HG02798 (cell line): ENCODE measurements at regions not wholly inside any gene's neighbourhood (a gene's known extent, or its start where the extent isn't known, plus 50 kb on each side); places are given as distances from the start of the nearest gene placed in this dataset.

Source experiments
- ATAC-seq: cut with Tn5 transposase; IDR thresholded peaks from one replicate; pipeline ENCODE4 v1.9.1; 2021; ENCODE audit warnings: mild to moderate bottlenecking; ENCODE audit not compliant: unreplicated experiment, poor library complexity

DNA sequence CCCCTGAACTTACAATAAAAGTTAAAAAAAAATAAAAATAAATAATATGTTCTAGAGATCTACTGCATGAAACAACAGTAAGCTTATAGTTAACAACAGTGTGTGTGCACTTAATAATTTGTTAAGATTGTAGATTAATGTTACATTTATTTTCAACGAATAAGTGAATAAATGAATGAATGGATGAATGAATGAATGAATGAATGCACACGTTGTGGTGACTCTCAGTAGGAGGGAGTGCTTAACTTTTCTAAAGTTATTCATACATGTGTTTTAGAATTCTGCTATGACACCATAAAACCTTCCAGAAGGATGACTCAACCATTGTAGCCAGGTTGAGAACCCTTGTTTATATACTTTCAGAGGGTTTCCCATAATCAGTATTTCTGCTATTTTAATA is 1269.4 kb upstream of the CDH6 start:
- ATAC-seq = no peak

- no peak for ATAC-seq
Measured at GRCh38 chr5:29905626-29906353, 1287.7 kb upstream of the CDH6 start.

DNA sequence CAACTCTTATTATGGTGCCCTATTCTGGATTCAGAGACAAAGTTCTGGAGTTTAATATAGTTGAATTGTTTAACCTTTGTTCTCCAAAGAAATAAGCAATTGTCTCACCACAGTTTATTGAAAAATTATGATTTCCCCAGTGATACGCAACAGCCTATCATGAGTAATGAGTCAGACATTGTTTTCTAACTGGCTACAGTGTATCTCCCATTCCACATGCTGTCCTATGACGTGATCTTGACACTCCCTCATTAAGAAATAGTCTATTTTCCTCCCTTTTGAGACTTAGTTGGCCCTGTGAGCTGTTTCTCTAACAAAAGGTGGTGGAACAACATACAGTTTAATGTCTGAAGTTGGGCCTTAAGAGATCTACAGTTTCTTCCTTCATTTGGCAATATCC is 1290.6 kb upstream of the CDH6 start:
- ATAC-seq = no peak

- ATAC-seq = no peak
Measured at GRCh38 chr5:29899583-29899982, 1293.9 kb upstream of the CDH6 start.

- ATAC-seq = no peak
Measured at GRCh38 chr5:29897916-29898315, 1295.6 kb upstream of the CDH6 start.

DNA sequence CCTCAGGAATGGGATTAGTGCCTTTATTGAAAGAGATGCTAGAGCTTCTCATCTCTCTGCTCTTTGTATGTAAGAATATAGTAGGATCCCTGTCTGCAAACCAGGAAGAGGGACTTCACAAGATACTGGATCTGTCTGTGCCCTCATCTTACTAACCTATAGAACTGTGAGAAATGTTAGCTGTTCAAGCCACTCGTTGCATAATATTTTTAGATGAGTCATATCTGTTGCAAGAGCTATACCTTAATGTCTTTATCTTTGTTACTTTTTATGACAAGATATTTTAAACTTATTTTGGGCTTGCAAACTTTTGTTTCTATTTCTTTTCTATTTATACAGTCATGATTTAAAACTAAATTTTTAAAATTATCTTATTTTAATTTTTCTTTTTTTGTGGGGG is 1296.8 kb upstream of the CDH6 start:
- ATAC-seq = no peak

DNA sequence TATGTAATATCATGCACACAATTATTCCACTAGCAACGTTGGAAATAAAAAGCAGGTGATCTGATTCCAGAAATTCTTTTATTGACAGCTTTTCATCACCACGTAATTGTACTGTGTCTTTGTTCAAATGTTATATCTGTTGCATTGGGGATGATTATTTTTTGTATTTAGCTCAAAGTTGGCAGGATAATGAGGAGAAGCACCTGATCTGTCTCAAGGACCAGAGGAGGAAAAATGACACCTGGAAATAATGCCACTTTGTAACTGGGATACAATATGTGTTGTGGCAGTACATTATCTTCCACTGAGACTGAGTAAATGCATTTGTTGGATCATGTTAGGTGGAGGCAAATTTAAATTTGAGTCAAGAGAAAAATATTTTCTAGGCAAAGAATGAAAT is 1298.8 kb upstream of the CDH6 start:
- ATAC-seq = no peak

GRCh38 chr5:29889051-29889450 is 1304.4 kb upstream of the CDH6 start:
- ATAC-seq = no peak

DNA sequence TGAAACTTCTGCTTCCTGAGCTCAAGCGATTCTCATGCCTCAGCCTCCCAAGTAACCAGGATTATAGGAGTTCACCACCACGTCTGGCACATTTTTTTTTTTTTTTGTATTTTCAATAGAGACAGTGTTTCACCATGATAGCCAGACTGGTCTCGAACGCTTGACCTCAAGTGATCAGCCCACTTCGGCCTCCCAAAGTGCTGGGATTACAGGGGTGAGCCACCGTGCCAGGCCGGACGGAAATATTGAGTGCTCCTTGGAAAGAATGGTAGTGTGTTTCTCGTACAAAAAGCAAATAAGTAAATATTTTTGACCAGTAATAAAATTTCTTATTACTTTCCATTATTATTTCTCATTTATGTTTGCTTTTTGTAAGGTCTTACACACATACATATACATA is 1307.9 kb upstream of the CDH6 start:
- ATAC-seq = no peak

DNA sequence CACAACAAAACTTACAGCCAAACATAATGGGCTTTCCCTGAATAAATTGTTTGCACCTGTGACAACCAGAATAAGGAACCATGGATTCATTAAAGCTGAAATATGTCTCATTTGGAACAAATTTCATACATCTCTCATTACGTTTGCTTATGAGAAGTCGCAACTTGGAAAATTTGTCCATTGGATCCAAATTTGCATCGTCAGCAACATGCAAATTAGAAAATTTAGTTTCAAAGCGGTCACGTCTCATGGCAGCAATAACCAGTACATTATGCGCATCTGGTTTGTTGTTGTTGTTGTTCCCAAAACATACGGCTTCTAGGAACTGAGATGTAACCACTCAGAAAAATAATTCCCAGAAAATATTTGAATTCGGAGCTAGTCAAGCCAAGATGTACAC is 1311.5 kb upstream of the CDH6 start:
- ATAC-seq = no peak

DNA sequence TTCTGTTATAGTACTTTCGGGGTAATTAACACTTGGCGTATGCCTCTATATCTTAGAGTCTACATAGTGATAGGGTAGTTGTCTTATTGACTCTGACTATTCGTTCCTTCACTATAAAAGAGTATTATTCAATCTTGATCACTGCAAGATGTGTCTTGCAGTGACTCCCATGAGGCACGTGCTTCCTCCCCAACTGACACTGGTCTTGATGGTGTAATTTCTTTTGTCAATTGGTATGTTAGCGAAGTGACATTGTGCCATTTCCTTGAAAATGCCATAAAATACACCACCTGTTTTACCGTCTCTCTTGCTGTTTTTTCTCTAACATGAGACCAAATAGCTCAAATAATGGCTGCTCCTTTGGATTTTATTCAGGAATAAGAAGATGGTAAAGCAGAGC is 1314.1 kb upstream of the CDH6 start:
- no peak for ATAC-seq

GRCh38 chr5:29878599-29878998 is 1314.9 kb upstream of the CDH6 start:
- ATAC-seq = no peak

GRCh38 chr5:29867155-29867554 is 1326.3 kb upstream of the CDH6 start:
- no peak for ATAC-seq

DNA sequence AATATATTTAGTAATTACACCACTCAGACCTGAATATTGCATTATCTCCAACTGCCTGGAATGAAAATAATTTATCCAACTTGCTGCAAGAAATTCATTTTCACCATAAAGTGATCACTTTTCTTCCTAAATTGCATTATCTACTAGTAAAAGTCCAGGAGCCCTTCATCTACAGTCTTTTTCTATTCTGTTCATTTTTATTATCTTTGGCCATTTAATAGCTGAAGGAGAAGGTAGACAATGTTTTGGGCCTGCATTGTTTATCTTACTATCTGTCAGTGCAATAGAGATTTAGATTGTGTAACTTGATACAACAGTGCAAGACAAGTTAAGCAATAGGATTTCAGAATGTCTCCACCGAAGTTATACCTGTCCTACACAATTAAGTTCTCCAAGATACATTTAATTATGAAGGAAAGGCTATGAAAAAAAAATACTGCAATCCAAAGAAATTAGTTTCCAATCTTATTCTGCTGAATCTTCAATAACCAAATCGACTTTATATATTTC is 1339.7 kb upstream of the CDH6 start:
- no peak for ATAC-seq

GRCh38 chr5:29852329-29852728 is 1341.2 kb upstream of the CDH6 start:
- no peak for ATAC-seq

- no peak for ATAC-seq
Measured at GRCh38 chr5:29845206-29845605, 1348.3 kb upstream of the CDH6 start.

GRCh38 chr5:29833394-29833793 is 1360.1 kb upstream of the CDH6 start:
- no peak for ATAC-seq

GRCh38 chr5:29822521-29822920 is 1371.0 kb upstream of the CDH6 start:
- no peak for ATAC-seq

DNA sequence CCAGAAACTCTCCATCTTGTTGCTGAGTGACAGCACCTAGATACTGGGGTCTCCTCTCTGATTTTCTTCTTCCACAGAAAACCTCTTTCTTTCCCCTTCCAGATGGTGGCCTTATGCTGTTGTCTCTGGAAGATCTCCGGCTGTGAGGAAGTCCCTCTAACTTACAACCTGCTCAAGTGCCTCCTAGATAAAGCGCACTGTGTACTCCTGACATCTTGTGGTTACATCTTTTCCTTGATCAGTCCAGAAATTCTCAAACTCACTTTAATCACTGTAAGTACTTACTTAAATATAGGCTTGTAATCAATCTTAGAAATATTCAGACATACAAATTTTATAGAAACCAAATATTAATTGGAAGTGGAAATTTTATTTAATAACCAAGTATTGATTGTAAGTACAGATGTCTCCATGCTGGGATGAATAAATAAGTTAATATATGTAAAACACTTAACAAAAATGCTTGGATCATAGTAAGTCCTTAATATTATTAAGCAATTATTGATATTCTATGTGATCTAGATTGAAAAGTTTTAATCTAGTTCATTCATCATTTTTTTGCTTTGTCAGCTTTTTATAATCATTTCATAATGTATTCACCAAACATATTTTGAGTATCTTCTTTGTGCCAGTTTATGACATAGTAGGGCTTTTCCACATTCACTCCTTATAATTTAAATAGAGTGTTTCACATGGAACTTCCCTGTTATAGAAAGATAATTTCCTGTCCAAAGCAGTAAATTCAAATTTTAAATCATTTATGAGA is 1381.4 kb upstream of the CDH6 start:
- ATAC-seq = no peak

DNA sequence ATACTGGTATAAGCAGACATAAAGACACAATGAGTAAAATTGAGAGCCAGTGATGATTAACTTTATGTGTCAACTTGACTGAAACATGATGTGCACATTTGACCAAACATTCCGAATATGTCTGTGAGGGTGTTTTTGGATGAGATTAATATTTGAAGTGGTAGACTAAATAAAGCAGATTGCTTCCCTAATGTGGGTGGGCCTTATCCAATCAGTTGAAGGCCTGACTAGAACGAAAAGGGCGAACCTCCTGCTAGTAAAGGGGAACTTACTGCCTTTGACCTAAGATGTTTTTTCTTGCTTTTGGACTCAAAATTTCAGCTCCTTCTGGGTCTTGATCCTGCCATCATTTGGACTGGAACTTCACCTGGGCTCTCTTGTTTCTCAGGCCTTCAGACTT is 1387.7 kb upstream of the CDH6 start:
- no peak for ATAC-seq

DNA sequence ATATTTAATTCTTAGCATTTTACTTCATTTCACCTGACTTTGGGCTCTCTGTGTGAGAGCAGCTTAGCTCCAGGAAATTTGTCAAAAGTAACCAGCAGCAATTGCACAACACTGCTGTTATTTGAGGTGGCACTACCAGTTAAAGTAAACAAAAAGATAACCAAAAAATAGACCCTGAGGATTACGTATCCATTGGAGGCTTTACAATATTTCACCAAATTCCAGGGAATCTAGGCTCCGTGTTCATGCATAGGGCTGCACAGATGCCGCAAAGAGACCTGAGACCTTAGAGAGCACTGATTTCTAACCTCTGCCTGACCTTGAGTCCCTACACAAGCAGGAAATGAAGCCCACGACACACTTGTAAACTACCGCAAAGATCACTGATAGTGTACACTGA is 1392.7 kb upstream of the CDH6 start:
- ATAC-seq = no peak

GRCh38 chr5:29796013-29796412 is 1397.5 kb upstream of the CDH6 start:
- no peak for ATAC-seq
